ENCODE measurements at regions not wholly inside any gene's neighbourhood (a gene's known extent, or its start where the extent isn't known, plus 50 kb on each side); places are given as distances from the start of the nearest gene placed in this dataset.

DNA sequence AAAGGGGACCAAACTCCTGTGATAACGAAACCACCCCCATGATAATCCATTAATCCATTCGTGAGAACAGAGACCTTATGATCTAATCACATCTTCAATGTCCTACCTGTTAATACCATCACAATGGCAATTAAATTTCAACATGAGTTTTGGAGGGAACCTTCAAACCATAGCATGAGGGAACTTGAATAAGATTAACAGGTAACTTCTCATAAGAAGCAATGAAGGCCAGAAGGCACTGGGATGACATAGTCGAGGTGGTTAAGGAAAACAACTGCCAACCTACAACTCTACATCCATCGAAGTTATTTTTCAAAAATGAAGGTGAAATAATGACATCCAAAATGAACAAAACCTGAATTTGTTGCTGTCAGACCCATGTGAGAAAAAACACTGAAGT is 478.9 kb downstream of the EDEM1 start:
- TF ChIP-seq CTCF (IDR thresholded peaks at IDR 0.05) = no peak
- no peak for TF ChIP-seq POLR2A (IDR thresholded peaks at IDR 0.05)
